GM12865 (cell line): ENCODE measurements at regions not wholly inside any gene's neighbourhood (a gene's known extent, or its start where the extent isn't known, plus 50 kb on each side); places are given as distances from the start of the nearest gene placed in this dataset.
A peak's percentile ranks its signal among the peaks of the same experiment; 100 is the strongest.
"Not testable (repeated sequence)": the region's sequence is repeated elsewhere in the genome, so short reads cannot be mapped to it uniquely, and the experiment has no call there.

ENCODE experiments used
- DNase-seq: peaks from one replicate; pipeline ENCODE4 v3.0.0; 2010; ENCODE audit warnings: low read depth
- H3K4me3 ChIP-seq: 2 replicates; pipeline ENCODE4 v1.5.1; 2011; ENCODE audit warnings: mild to moderate bottlenecking, low read depth, low read length, control low read depth
- CTCF ChIP-seq: IDR thresholded peaks from 2 replicates; pipeline ENCODE4 v1.5.1; 2011; ENCODE audit warnings: low read length, control low read depth, low read depth, inconsistent platforms; ENCODE audit not compliant: insufficient read depth; ENCODE audit errors: missing control alignments

GRCh38 chr2:138081225-138082073, 117.2 kb downstream of the HNMT start:
- no peak for TF ChIP-seq CTCF
- H3K4me3 ChIP-seq: no peak overlapping the region
- no peak for DNase-seq

- no peak for TF ChIP-seq CTCF
- H3K4me3 ChIP-seq: no peak overlapping the region
- DNase-seq: no peak
Measured at GRCh38 chr2:138084206-138084605, 119.9 kb downstream of the HNMT start.

GRCh38 chr2:138085441-138085840, 121.2 kb downstream of the HNMT start:
- not testable (repeated sequence) for DNase-seq, H3K4me3 ChIP-seq

- TF ChIP-seq CTCF: no peak
- no peak for DNase-seq
- H3K4me3 ChIP-seq: no peak overlapping the region
Measured at GRCh38 chr2:138086576-138086975, 122.3 kb downstream of the HNMT start.

GRCh38 chr2:138087751-138088593, 123.7 kb downstream of the HNMT start:
- TF ChIP-seq CTCF: no peak
- DNase-seq: no peak
- H3K4me3 ChIP-seq: no peak overlapping the region

- peak; percentile 62 for TF ChIP-seq CTCF
- peak; percentile 50 for DNase-seq
- no peak overlapping the region for H3K4me3 ChIP-seq
Measured at GRCh38 chr2:138090330-138090729, 126.1 kb downstream of the HNMT start.

GRCh38 chr2:138093455-138093854, 129.2 kb downstream of the HNMT start:
- no peak overlapping the region for H3K4me3 ChIP-seq
- no peak for DNase-seq
- no peak for TF ChIP-seq CTCF
